ENCODE measurements at regions not wholly inside any gene's neighbourhood (a gene's known extent, or its start where the extent isn't known, plus 50 kb on each side); places are given as distances from the start of the nearest gene placed in this dataset.

- no peak for DNase-seq
Measured at GRCh38 chr6:56863366-56863765, 91.5 kb upstream of the BEND6 start.

- no peak for DNase-seq
Measured at GRCh38 chr6:56862415-56863175, 92.3 kb upstream of the BEND6 start.

GRCh38 chr6:56860475-56860874 is 94.4 kb upstream of the BEND6 start:
- no peak for DNase-seq

GRCh38 chr6:56856036-56856580 is 98.8 kb upstream of the BEND6 start:
- no peak for DNase-seq

GRCh38 chr6:56854086-56854485 is 100.8 kb upstream of the BEND6 start:
- DNase-seq = no peak

- no peak for DNase-seq
Measured at GRCh38 chr6:56853541-56853940, 101.4 kb upstream of the BEND6 start.

GRCh38 chr6:56852260-56853010 is 102.5 kb upstream of the BEND6 start:
- no peak for DNase-seq

- DNase-seq = peak; percentile 53
Measured at GRCh38 chr6:56851541-56852259, 103.2 kb upstream of the BEND6 start.

- DNase-seq = no peak
Measured at GRCh38 chr6:56851074-56851473, 103.8 kb upstream of the BEND6 start.

GRCh38 chr6:56850626-56851025 is 104.3 kb upstream of the BEND6 start:
- DNase-seq = no peak

- no peak for DNase-seq
Measured at GRCh38 chr6:56849896-56850295, 105.0 kb upstream of the BEND6 start.

- no peak for DNase-seq
Measured at GRCh38 chr6:56848105-56848504, 106.8 kb upstream of the BEND6 start.

- DNase-seq = no peak
Measured at GRCh38 chr6:56845032-56845431, 109.9 kb upstream of the BEND6 start.

GRCh38 chr6:56843476-56844349 is 111.2 kb upstream of the BEND6 start:
- peak; percentile 89 for DNase-seq

GRCh38 chr6:56842686-56843475 is 112.0 kb upstream of the BEND6 start:
- DNase-seq = peak; percentile 65

- no peak for DNase-seq
Measured at GRCh38 chr6:56841751-56842150, 113.2 kb upstream of the BEND6 start.

GRCh38 chr6:56841381-56841749 is 113.5 kb upstream of the BEND6 start:
- DNase-seq = no peak

GRCh38 chr6:56840467-56841380 is 114.2 kb upstream of the BEND6 start:
- DNase-seq = no peak

GRCh38 chr6:56839533-56840183 is 115.2 kb upstream of the BEND6 start:
- DNase-seq = no peak

- DNase-seq = no peak
Measured at GRCh38 chr6:56838965-56839364, 115.9 kb upstream of the BEND6 start.

All from NCI-H1105 treated with DMSO at 0.1 percent for 48 hours (cell line).